Glomerular endothelial cell (primary cell): ENCODE measurements at regions not wholly inside any gene's neighbourhood (a gene's known extent, or its start where the extent isn't known, plus 50 kb on each side); places are given as distances from the start of the nearest gene placed in this dataset.
"Not testable (repeated sequence)": the region's sequence is repeated elsewhere in the genome, so short reads cannot be mapped to it uniquely, and the experiment has no call there.

ENCODE experiments used
- DNase-seq: peaks from one replicate; pipeline ENCODE4 v3.0.0-alpha.2; 2011; ENCODE audit warnings: low read depth, low spot score; ENCODE audit errors: extremely low read depth

DNA sequence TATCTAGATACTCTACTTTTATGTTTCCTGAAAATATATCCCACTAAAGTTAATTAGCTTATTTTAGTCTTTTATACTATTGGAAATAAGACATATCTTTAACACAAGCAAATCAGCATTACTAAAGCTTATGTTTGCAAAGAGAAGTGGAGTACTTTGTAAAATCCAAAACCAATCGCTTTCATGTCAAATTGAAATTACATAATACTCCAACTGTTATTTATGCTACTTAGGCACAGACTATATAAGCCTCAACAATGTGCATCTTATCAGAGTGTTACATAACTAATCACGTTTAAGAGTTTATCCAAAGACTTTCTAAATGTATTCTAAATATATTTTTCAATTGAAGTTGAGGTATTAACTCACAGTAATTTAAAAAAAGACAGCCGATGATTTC, 200.0 kb downstream of the PCDH20 start:
- no peak for DNase-seq

DNA sequence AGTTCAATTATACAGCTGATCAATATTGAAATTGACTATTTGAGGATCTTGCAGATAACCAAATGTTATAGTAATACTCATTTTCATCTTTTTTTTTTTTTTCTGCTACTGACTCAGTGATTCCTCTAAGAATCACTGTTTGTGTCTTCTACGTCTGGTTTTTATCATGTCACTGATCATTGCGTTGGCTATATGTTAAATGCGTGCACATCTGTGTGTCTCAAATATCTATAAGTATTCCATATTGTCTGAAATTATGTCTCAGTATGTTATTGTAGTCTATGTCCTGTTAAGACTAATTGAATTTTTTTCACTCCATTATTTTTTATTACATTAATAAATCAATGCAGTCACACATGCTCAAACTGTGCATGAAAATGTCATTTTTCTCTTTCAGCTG, 200.5 kb downstream of the PCDH20 start:
- DNase-seq = no peak

DNA sequence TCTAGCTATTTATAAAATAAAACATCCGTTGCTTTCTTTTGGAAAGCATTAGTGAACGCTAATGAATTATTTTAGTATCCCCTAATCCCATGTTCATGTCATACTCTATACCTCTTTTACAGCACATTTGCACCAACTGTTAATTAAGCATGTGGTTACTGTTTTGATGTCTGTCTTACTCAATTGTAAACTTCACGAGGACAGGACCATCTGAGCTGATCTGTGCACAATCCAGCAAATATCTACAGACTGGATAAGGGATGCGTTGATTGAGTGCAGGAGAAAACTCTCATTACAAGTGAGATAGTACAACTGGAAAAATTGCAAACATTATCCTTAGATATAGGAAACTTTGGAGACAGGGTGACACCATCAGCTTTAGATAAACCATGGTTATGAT, 201.1 kb downstream of the PCDH20 start:
- DNase-seq = no peak

DNA sequence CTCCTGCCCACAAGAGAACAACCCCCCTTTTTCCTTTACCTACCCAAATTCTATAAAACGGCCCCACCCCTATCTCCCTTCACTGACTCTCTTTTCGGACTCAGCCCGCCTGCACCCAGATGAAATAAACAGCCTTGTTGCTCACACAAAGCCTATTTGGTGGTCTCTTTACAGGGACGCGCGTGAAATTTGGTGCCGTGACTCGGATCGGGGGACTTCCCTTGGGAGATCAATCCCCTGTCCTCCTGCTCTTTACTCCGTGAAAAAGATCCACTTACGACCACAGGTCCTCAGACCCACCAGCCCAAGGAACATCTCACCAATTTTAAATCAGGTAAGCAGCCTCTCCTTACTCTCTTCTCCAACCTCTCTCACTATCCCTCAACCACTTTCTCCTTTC, 209.8 kb downstream of the PCDH20 start:
- DNase-seq = not testable (repeated sequence)

DNA sequence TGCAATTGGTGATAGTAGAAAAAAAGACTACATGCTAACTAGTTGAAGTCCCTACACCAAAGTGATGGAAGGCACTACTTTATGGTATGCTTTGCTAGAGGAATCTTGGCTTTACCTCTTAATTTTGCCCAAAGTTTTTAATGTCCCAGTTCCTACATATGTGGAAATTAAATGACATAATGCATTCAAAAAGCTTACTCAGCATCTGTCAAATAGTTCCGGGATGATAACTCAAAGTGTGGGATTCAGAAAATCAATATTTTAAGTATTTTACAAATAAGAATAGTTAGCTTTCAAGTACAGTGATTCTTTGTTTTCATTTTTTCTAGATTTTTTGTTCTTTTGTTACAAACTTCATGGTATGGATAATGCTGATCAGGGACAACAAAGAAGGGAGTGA, 211.6 kb downstream of the PCDH20 start:
- DNase-seq = no peak

DNA sequence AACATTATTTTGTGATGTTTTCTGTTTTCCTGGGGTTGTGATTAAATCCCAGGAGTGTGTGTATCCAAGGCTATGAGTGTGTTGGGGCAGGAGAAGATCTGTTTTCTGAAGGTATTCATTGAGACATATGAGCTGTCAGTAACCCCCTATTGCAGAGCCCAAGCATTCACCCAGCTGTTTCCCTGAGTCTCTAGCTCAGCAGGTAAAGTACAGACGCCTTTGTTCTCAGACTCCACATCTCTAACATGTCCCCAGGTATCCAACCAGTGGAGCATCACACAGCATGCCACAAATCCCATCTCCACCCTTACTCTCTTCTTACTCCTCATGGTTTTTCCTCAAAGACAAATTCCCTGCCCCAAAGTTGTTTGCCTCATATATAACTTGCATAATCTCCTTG, 213.6 kb downstream of the PCDH20 start:
- no peak for DNase-seq

DNA sequence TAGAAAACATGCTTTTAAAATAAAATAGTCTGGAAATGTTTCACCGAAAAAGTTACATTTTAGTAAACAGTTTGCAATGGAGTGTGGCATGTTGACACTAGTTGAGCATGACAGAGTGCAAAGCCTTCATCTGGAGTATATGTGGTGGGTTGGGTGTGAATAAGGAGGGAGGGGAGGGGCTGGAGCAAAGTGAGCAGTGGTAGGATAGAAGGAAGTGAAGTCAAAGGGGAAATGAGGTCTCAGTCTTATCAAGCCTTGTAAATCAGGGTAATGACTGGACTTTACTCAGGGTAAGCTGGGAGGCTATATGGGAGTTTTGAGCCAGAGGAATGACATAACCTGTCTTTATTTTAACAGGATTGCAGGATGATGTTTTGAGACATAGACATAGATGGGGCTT, 222.8 kb downstream of the PCDH20 start:
- no peak for DNase-seq

DNA sequence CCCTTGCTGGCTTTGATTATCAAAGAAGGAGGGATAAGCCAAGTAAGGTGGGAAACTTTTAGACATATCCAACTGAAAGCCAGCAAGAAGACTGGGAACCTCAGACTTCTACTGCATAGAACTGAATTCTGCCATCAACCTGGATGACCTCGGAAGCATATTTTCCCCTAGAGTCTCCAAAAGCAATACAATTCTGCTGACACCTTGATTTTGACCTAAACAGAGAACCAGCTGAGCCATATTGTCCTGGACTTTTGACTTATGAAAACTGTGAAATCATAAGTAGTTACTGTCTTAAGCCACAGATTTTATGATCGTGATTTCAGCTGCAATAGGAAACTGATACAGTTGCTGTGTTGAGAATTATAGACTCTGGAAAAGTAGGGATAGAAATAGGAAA, 227.6 kb downstream of the PCDH20 start:
- DNase-seq = no peak

DNA sequence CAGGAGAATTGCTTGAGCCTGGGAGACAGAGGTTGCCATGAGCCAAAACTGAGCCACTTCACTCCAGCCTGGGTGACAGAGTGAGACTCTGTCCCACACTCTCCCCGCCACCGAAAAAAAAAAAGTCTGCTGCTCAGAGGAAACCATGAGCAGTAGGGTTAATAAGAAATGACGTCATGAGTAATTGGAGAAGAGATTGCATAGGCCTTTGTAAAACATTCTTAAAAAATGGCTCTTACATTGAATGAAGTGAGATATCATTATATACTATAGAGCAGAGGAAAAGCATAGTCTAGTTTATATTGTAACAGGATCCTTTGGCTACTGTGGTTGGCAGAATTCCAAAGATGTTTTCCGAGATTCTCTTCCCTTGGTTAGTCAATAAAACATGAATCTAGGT, 228.2 kb downstream of the PCDH20 start:
- DNase-seq = no peak

DNA sequence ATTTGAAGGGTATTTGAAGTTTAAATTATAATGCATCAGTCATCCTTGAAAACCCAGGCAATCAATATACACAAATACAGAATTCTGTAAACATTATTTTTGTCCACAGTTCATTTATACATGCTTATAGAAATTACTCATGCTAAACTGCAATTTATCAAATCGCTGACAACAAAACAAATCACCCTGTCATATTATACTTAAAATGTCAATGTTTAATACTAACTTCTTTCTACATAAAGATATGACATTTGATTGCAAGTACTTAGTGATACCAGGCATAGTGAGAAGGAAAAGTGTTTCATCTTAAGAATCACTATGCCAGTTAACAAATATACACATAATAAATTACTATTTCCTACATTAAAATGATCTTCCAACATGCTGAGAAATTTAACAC, 232.0 kb downstream of the PCDH20 start:
- no peak for DNase-seq

DNA sequence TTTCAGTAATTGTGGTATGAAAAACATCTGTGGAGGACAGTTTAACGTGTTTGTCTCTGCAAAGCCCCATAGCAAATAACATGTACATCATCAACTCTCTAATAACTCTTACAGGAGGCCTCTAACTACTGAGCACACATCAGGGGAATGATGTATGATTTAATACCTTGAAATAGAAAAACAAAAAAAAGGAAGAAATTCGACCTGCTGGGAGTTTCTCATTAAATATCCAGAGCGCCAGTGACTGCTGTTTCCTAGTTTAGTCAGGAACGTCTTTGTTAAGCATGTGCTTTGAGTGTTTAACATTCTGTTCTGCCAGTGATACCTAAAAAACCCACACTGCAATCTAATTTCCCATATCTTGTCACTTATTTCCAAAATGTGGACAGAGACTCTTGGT, 235.4 kb downstream of the PCDH20 start:
- no peak for DNase-seq

DNA sequence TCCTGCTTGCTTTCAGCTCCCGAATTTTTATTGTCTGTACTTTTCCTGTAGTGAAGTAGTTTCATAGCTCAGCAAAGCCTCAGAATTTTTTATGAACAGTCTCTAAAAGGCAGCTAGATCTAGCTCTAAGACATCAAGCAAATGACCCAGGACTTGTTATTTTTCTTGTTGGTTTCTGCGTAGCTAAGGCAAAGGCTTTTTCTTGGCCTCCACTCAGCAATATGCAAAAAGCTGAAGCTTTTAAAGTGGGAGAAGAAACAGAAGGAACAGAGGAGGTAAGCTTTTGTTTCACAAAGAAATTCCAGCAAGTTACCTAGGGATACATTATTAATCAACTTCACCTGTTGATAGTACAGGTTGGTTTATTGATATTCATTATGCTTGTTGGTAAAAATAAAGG, 235.9 kb downstream of the PCDH20 start:
- no peak for DNase-seq

DNA sequence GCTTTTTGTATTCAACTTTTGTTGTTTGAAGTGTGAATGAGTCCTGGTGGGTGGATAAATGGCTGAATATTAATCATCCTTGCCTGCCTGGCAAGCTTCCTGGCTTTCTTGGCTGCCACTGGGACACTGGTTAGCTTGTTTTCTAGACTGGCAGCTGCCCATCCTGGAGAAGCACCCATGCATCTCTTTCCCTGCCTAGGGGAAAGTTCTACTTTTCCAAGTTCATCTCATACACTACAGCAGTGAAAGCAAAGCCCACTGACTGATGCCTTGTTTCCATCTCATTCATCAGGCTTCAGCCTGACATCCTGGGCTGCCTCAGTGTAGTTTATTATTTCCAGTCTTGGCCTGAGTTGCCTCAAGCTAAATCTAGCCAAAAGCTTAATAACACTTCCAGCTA, 244.8 kb downstream of the PCDH20 start:
- no peak for DNase-seq

DNA sequence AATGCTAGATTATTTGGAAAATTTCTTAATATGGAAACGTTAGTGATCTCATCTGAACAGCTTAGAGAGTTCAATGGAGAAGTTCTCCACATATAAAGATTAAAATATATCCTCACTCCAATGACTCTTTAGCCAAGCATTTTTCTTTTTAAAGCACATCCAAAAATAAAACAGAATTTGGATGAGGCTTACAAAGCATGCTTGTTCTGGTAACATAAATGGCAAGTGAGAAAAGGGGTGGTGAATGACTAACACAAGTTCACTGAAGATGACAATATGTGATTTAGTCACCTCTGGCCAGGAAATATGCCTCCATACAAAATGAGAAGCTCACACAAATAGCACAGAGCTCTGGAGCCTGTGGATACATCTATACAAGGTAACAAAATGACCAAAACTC, 253.0 kb downstream of the PCDH20 start:
- DNase-seq = no peak

DNA sequence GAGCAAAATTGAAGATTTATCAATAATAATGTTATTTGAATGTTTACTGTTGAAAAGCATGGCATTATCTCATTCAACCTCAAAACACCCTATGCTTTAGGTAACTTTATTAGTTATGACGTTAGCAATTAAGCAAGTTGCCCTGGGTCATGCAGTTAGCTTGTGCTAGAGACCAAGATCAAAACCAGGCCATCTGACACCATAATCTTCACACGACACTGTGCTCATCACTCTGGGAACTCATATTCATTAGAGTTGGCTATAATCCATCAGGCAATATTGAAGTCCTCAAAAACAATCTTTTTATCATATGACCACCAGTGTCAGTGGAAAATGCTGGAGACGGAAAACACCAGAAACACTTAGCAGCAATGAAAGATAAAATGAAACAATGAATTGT, 253.5 kb downstream of the PCDH20 start:
- no peak for DNase-seq

DNA sequence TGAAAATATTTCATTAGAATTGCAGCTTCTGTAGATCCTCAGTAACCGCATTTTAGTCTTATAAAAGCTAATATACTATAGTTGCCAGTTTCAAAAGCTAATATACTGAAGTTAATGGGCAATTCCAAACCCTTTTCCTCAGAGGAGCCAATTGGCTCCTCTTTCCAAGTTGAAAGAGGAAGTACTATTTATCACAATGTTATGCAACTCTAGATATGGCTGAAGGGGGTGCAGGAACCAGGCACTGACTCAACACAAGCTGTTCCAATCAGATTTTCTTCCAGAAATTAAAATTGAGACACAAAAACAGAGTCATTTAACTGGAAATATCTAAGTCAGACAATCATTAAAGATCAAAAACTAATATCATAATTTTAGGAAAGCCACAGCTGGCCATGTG, 258.9 kb downstream of the PCDH20 start:
- DNase-seq = no peak

DNA sequence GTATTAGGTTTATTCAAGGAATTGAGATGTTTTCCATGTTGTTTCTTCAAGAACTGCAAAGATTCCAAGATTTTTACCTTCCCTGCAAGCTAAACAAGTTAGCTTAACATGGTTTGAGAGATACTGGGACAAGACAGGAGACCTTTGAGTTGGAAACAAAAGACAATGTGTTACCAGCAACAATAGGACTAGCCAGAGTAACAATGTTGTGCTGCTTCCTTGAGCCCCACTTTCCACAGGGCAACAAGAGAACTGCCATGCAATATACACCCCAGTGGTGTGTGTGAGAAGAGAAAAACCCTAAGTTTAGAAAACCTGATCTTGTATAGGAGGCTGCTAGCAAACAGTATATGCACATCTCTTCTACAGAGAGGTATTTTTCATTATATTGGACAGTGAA, 264.6 kb downstream of the PCDH20 start:
- no peak for DNase-seq

DNA sequence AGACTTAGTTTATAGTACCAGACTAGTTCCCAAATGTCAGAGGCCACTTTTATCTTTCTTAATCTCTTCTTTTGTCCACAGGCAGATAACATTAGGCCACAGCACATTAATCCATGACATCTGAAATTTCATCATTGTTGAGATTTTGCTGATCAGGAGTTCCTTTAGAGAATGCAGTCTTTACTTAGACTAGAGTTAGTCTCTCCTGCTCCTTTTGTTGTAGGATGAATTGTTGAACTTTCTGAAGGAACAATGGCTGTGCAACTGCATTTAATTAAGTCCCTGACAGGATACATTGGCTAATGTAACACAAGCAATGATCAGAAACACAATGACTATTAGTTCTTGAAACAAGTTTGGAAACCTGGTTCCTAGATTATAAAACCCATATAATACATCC, 266.3 kb downstream of the PCDH20 start:
- no peak for DNase-seq

DNA sequence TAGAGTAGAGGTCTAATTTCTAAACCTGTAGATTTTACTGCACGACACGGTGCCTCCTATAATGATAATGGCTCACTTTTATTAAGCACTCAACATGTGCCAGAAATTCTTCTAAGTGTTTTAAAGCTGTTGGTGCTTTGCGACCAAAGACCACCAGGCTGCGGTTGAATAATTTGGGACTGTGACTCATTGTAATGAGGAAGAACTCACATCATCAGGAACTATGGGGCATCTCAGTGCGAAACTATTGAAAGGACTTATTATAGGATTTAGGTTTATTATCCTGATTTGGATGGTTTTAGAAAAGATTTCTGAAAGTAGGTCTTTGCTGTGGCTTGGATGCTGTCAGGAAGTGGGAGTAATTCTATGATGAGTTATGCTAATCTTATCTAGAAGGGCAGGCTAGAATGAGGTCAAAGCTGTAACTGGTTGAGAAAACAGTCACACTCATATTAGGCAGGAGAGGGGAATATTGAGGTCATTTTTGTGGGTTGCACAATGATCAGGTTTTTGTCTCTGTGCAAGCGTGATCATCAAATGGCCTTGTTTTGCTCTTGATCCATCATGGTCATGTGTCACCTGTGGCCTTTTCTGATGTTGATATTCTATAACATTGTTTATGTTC, 266.8 kb downstream of the PCDH20 start:
- DNase-seq = no peak

DNA sequence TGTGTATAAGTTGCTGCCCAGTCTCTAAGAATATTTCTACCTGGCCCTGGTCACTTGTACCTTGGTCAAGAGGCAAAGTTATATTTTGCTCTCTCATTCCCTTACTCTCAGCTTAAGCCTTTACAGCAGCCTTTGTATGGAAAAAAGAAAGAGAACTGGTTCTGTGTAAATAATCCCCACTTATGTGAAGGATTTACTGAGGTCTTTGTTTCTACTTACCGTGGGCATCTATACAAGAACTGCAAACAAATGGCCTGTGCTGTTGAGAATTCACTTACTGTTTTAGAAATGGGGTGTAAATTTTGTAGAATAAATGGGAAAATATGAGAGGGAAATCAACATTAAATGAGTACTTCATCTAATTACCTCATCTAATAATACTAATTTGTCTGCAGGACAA, 267.4 kb downstream of the PCDH20 start:
- DNase-seq = no peak

DNA sequence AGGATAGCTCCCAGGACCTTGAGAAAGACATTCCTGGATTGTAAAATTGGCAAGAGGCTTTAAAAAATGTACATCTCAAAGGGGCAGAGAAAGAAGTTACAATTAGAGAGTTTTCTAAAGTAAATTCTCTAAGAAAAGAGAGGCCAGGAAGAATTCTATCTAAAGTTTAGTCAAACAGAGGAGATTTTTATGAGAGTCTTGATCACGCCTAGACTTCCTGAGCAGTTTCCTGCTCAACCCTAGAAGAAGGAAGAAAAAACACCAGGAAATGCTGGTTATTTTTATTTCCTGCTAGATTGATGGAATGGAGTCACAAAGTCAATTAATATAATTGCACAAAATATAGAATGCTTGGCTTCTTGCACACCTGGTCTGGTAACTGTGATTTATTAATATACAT, 269.1 kb downstream of the PCDH20 start:
- no peak for DNase-seq

DNA sequence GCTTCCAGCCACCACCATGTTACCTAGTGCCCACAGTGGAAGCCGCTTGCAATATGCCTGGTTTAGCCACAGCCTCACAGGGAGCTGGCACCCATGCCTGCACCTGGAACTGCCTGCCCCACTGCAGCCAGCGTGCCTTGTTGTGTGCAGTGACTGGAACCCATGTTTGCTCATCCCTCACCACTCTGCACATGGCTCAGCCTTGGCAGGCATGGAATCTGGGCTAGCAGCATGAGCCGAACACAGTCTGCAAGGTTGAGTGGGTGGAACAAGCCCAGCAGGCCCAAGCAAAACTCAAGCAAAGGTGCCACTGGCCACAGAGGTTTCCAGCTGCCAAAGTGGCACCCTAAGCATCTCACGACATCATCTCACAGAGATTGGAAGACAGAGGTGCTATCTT, 269.5 kb downstream of the PCDH20 start:
- no peak for DNase-seq

DNA sequence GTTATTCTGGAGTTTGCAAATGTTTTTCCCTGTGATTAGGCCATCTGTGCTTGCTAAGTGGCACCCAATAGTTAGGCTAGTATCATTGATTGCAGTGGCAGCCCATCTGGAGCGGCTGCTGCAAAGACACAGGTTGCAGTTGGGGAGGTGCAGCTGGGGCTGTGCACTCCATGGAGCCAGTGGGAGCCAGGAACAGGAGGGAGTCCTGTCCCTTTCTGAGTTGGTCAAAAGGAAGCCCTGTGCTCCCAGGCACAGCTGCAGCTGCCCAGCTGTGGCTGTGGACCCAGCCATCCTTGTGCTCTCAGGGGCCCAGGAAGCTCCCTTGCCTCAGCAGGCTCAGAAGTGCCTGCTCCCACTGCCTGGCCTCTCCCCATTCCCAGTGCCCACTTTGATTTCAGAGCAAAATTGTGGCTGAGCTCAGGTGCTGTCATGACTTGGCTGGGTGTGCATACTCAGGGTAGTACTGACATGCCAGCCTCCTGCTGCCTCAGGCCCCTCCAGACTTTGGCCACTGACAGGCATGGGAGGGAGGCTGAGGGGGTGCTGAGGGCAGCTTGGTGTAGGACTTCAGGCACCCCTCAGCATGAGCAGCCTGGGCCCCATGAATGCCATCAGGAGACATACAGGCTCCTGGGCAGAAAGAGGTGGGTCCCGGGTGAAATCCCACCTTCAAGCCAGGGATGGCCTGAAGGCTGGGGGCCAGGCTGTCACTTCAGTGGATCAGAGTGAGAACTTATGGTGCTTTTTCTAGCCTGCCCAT, 270.6 kb downstream of the PCDH20 start:
- DNase-seq = no peak
